ENCODE measurements at regions not wholly inside any gene's neighbourhood (a gene's known extent, or its start where the extent isn't known, plus 50 kb on each side); places are given as distances from the start of the nearest gene placed in this dataset.

GRCh38 chr14:42424501-42424900 is 817.8 kb downstream of the LRFN5 start:
- H3K4me3 ChIP-seq (ENCODE audit: low read depth, poor library complexity, severe bottlenecking), result no peak overlapping the region
- DNase-seq (ENCODE audit: low spot score in 2 of 2), result no peak
- intact Hi-C loops (cut with DNase I; ENCODE audit: low total_unique reads), result no loop called here
- TF ChIP-seq POLR2A (IDR thresholded peaks at IDR 0.05), result no peak
- TF ChIP-seq CTCF (IDR thresholded peaks at IDR 0.05), result no peak

GRCh38 chr14:42421377-42422078 is 814.9 kb downstream of the LRFN5 start:
- no peak for TF ChIP-seq CTCF (IDR thresholded peaks at IDR 0.05)
- no peak for TF ChIP-seq POLR2A (IDR thresholded peaks at IDR 0.05)
- no peak for DNase-seq (ENCODE audit: low spot score in 2 of 2)
- 62 to 68% methylated on average over 4 of the region's 4 CpGs for WGBS, 2 donors
- H3K4me3 ChIP-seq (ENCODE audit: low read depth, poor library complexity, severe bottlenecking), result no peak overlapping the region
- intact Hi-C loops (cut with DNase I; ENCODE audit: low total_unique reads), result no loop called here

GRCh38 chr14:42420071-42420470 is 813.4 kb downstream of the LRFN5 start:
- TF ChIP-seq CTCF (IDR thresholded peaks at IDR 0.05), result no peak
- no peak for TF ChIP-seq POLR2A (IDR thresholded peaks at IDR 0.05)
- 80 to 97% methylated on average over 1 of the region's 1 CpG for WGBS, 2 donors

GRCh38 chr14:42407153-42407552 is 800.5 kb downstream of the LRFN5 start:
- H3K4me3 ChIP-seq (ENCODE audit: low read depth, poor library complexity, severe bottlenecking), result no peak overlapping the region
- TF ChIP-seq CTCF (IDR thresholded peaks at IDR 0.05), result no peak
- no peak for TF ChIP-seq POLR2A (IDR thresholded peaks at IDR 0.05)
- intact Hi-C loops (cut with DNase I; ENCODE audit: low total_unique reads), result no loop called here
- no peak for DNase-seq (ENCODE audit: low spot score in 2 of 2)
- 83 to 89% methylated on average over 1 of the region's 1 CpG for WGBS, 2 donors

More at GRCh38 chr14:42420071-42420470, 813.4 kb downstream of the LRFN5 start:
- no peak for DNase-seq (ENCODE audit: low spot score in 2 of 2)
- H3K4me3 ChIP-seq (ENCODE audit: low read depth, poor library complexity, severe bottlenecking), result no peak overlapping the region
- intact Hi-C loops (cut with DNase I; ENCODE audit: low total_unique reads), result no loop called here

- WGBS, 2 donors, result 48 to 49% methylated on average over 3 of the region's 3 CpGs
- DNase-seq (ENCODE audit: low spot score in 2 of 2), result no peak
- intact Hi-C loops (cut with DNase I; ENCODE audit: low total_unique reads), result no loop called here
- no peak for TF ChIP-seq POLR2A (IDR thresholded peaks at IDR 0.05)
- TF ChIP-seq CTCF (IDR thresholded peaks at IDR 0.05), result no peak
- no peak overlapping the region for H3K4me3 ChIP-seq (ENCODE audit: low read depth, poor library complexity, severe bottlenecking)
These were observed 784.6 kb downstream of the LRFN5 start for GRCh38 chr14:42391146-42391834.

Measured in lower leg skin (tissue), 4 donors.